Astrocyte of the cerebellum (primary cell): ENCODE measurements at regions not wholly inside any gene's neighbourhood (a gene's known extent, or its start where the extent isn't known, plus 50 kb on each side); places are given as distances from the start of the nearest gene placed in this dataset.

ENCODE experiments used
- DNase-seq: peaks from one replicate; pipeline ENCODE4 v3.0.0-alpha.2; 2011; ENCODE audit warnings: low read depth
- H3K4me3 ChIP-seq: 2 replicates; pipeline ENCODE4 v1.5.1; 2011; ENCODE audit warnings: mild to moderate bottlenecking, low read depth, low read length, moderate library complexity
- CTCF ChIP-seq: IDR thresholded peaks from 2 replicates; pipeline ENCODE4 v1.5.1; 2012; ENCODE audit warnings: low read length, low read depth, moderate library complexity, mild to moderate bottlenecking; ENCODE audit errors: missing control alignments
- in situ Hi-C: cut with HindIII; loops from 2 replicates; pipeline ENCODE4 v1.10.0; 2017; ENCODE audit warnings: low sequenced_read_pairs

GRCh38 chr6:150713487-150713886 is 113.8 kb downstream of the PLEKHG1 start:
- no peak overlapping the region for H3K4me3 ChIP-seq
- DNase-seq = no peak
- no peak for TF ChIP-seq CTCF
- in situ Hi-C loops = no loop called here

DNA sequence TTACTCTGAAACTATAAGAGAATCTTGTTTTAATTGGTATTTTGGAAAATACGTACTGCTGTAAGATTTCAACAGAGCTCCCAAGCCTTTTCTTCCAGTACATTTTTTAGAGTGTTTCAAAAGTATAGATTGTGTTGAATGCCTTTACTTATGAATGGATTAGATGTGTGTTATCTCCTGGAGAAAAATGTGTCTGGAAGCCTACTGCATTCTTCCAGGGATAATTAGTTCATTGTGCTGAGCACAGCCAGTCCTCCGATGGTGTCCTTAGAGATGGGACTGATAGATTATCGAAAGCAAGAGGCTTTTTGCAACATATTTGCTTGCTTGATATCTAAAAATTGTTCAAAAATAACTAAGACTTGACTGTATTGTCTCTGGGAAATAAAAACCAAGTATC is 114.2 kb downstream of the PLEKHG1 start:
- H3K4me3 ChIP-seq = no peak overlapping the region
- DNase-seq = no peak
- no peak for TF ChIP-seq CTCF
- in situ Hi-C loops = no loop called here

DNA sequence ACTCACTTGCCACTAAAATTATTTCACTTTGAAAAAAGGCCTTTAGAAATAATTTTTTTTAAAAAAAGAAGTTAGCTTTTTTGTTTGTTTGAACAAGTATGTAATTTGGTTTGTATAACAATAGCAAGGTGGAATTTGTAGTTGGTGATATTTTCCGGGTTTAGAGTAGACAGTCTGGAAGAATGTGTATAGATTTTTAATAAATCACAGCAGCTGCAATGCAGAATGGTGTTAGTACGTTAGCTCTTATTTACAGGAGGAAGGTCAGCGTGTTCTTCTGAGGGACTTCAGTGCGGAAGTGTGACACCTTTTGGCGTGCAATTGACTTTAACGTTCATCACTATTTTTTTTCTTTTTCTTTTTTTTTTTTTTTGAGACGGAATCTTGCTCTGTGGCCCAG is 115.4 kb downstream of the PLEKHG1 start:
- H3K4me3 ChIP-seq = no peak overlapping the region
- in situ Hi-C loops = no loop called here
- TF ChIP-seq CTCF = no peak
- no peak for DNase-seq

DNA sequence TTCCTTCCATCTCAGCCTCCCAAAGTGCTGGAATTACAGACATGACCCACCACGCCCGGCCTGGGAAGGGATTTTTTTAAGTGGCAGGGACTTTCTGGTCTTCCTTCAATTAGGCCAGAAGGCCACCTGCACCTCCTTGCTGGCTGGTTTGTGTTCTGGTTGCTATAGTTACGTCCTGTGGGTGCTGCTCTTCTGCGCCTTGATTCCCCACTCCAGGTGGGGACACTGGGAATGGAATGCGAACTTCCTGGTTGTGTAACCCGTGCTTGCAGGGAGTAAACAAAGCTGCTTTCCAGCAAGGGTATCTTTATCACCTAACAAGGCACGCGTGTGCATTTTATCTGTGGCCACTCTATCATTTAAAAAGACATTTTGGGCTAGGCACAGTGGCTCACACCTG is 117.7 kb downstream of the PLEKHG1 start:
- in situ Hi-C loops = no loop called here
- H3K4me3 ChIP-seq = no peak overlapping the region
- DNase-seq = no peak
- TF ChIP-seq CTCF = no peak

DNA sequence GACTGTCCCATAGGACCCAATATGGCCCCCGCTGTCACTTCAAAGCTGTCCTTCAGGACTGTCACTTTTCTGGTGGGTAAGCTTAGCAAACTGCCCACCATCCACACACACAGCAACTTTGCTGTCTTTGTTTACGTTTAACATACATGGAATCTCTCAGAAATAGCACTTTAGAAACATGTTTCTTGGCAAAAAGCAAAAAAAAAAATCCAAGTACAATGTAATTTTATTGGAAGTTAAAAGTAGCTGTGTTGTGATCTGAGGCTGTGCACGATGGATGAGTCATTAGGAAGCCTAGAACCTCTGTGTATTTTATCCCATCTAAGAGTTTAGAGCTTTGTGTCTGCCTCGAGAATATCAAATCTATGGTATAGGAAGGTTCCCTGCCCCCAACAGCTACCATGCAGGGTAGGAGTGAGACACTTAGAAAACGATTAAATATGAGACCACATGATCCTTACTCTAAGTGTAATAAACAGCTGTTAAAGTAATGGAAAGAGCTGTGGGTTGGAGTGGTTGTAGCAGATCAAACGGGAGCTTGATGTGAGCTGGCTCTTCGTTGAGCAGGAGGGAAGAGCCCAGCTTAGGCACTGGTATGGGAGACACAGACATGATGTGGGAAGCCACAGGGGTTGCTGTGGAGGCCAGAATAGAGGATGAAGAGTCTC is 119.5 kb downstream of the PLEKHG1 start:
- no peak for TF ChIP-seq CTCF
- no peak for DNase-seq
- in situ Hi-C loops = no loop called here
- no peak overlapping the region for H3K4me3 ChIP-seq

DNA sequence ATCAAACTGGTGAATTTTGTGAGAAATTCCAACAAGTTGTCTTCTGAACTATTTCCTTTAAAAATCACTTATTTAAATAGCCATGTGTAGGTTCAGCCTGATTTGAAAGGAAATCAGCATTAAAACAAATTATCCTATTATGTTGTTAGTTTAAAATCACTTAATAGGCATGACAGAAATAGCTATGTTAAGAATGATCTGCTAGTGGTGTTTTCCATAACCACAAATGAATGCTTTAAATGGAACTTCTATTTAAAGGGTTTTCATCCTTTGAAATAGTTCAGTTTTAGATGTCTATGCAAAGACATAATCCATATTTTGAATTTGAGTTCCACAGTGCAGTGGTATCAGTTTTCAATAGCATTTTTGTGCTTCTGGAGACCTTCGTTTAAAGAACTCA is 120.1 kb downstream of the PLEKHG1 start:
- no peak overlapping the region for H3K4me3 ChIP-seq
- no peak for TF ChIP-seq CTCF
- DNase-seq = peak; percentile 45
- in situ Hi-C loops = no loop called here
